ENCODE measurements at regions not wholly inside any gene's neighbourhood (a gene's known extent, or its start where the extent isn't known, plus 50 kb on each side); places are given as distances from the start of the nearest gene placed in this dataset.

- no peak for DNase-seq (ENCODE audit: low spot score)
- Histone ChIP-seq H3K27ac (ENCODE audit: low read depth in 1 of 2, low read length in 2 of 2) (no peak overlapping the region), H3K4me1 (ENCODE audit: control insufficient read depth in 4 of 4, insufficient read depth in 4 of 4, low read length in 3 of 4) (peaks cover 0 to 16% (median 10%) of the 10 kb centered on the region in 4 donors), H3K9me3 (ENCODE audit: control insufficient read depth in 4 of 4, low read length in 3 of 4) (no peaks in the 10 kb centered on the region), H3K36me3 (ENCODE audit: control insufficient read depth in 4 of 4, insufficient read depth in 3 of 4, low read depth in 1 of 4, low read length in 3 of 4) (no peaks in the 10 kb centered on the region), H3K4me3 (ENCODE audit: low read depth in 1 of 3, low read length in 3 of 3) (no peak overlapping the region), H3K9ac (ENCODE audit: low read depth in 1 of 2, low read length in 2 of 2) (no peak overlapping the region), H3K27me3 (ENCODE audit: control insufficient read depth in 4 of 4, insufficient read depth in 4 of 4, low read length in 3 of 4) (no peaks in the 10 kb centered on the region)
- TF ChIP-seq HNF4G (IDR thresholded peaks at IDR 0.05): no peak
- TF ChIP-seq EGR1 (IDR thresholded peaks at IDR 0.05; ENCODE audit: low read depth in 2 of 2): no peak
- no peak for TF ChIP-seq YY1 (IDR thresholded peaks at IDR 0.05)
- TF ChIP-seq FOXA1 (IDR thresholded peaks at IDR 0.05): no peak
- TF ChIP-seq, protein P1, sequence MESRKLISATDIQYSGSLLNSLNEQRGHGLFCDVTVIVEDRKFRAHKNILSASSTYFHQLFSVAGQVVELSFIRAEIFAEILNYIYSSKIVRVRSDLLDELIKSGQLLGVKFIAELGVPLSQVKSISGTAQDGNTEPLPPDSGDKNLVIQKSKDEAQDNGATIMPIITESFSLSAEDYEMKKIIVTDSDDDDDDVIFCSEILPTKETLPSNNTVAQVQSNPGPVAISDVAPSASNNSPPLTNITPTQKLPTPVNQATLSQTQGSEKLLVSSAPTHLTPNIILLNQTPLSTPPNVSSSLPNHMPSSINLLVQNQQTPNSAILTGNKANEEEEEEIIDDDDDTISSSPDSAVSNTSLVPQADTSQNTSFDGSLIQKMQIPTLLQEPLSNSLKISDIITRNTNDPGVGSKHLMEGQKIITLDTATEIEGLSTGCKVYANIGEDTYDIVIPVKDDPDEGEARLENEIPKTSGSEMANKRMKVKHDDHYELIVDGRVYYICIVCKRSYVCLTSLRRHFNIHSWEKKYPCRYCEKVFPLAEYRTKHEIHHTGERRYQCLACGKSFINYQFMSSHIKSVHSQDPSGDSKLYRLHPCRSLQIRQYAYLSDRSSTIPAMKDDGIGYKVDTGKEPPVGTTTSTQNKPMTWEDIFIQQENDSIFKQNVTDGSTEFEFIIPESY (IDR thresholded peaks at IDR 0.05): no peak
- TF ChIP-seq GABPA (IDR thresholded peaks at IDR 0.05 in 1 of 2, conservative IDR thresholded peaks at IDR 0.05 in 1 of 2): no peak
- TF ChIP-seq, protein P2, sequence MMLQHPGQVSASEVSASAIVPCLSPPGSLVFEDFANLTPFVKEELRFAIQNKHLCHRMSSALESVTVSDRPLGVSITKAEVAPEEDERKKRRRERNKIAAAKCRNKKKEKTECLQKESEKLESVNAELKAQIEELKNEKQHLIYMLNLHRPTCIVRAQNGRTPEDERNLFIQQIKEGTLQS (IDR thresholded peaks at IDR 0.05): no peak
- no peak for TF ChIP-seq NR2F2 (IDR thresholded peaks at IDR 0.05)
- no peak for TF ChIP-seq TAF1 (conservative IDR thresholded peaks at IDR 0.05)
- no peak for TF ChIP-seq JUND (IDR thresholded peaks at IDR 0.05)
- no peak for TF ChIP-seq SP1 (IDR thresholded peaks at IDR 0.05)
- no peak for TF ChIP-seq RAD21 (IDR thresholded peaks at IDR 0.05)
- TF ChIP-seq, protein P3, sequence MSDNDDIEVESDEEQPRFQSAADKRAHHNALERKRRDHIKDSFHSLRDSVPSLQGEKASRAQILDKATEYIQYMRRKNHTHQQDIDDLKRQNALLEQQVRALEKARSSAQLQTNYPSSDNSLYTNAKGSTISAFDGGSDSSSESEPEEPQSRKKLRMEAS (IDR thresholded peaks at IDR 0.05): no peak
- TF ChIP-seq, protein P4, sequence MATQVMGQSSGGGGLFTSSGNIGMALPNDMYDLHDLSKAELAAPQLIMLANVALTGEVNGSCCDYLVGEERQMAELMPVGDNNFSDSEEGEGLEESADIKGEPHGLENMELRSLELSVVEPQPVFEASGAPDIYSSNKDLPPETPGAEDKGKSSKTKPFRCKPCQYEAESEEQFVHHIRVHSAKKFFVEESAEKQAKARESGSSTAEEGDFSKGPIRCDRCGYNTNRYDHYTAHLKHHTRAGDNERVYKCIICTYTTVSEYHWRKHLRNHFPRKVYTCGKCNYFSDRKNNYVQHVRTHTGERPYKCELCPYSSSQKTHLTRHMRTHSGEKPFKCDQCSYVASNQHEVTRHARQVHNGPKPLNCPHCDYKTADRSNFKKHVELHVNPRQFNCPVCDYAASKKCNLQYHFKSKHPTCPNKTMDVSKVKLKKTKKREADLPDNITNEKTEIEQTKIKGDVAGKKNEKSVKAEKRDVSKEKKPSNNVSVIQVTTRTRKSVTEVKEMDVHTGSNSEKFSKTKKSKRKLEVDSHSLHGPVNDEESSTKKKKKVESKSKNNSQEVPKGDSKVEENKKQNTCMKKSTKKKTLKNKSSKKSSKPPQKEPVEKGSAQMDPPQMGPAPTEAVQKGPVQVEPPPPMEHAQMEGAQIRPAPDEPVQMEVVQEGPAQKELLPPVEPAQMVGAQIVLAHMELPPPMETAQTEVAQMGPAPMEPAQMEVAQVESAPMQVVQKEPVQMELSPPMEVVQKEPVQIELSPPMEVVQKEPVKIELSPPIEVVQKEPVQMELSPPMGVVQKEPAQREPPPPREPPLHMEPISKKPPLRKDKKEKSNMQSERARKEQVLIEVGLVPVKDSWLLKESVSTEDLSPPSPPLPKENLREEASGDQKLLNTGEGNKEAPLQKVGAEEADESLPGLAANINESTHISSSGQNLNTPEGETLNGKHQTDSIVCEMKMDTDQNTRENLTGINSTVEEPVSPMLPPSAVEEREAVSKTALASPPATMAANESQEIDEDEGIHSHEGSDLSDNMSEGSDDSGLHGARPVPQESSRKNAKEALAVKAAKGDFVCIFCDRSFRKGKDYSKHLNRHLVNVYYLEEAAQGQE (IDR thresholded peaks at IDR 0.05): no peak
- TF ChIP-seq, protein P5, sequence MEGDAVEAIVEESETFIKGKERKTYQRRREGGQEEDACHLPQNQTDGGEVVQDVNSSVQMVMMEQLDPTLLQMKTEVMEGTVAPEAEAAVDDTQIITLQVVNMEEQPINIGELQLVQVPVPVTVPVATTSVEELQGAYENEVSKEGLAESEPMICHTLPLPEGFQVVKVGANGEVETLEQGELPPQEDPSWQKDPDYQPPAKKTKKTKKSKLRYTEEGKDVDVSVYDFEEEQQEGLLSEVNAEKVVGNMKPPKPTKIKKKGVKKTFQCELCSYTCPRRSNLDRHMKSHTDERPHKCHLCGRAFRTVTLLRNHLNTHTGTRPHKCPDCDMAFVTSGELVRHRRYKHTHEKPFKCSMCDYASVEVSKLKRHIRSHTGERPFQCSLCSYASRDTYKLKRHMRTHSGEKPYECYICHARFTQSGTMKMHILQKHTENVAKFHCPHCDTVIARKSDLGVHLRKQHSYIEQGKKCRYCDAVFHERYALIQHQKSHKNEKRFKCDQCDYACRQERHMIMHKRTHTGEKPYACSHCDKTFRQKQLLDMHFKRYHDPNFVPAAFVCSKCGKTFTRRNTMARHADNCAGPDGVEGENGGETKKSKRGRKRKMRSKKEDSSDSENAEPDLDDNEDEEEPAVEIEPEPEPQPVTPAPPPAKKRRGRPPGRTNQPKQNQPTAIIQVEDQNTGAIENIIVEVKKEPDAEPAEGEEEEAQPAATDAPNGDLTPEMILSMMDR (IDR thresholded peaks at IDR 0.05; ENCODE audit: low read depth, low read length, missing input control): no peak
- no peak for TF ChIP-seq HNF4A (conservative IDR thresholded peaks at IDR 0.05)
- no peak for TF ChIP-seq FOXA2 (IDR thresholded peaks at IDR 0.05)
- TF ChIP-seq RXRA (IDR thresholded peaks at IDR 0.05): no peak
- WGBS: 79% methylated on average over 4 of the region's 4 CpGs
Observed at GRCh38 chr18:67134911-67135310, 381.6 kb downstream of the DSEL start.

Data from liver (tissue), 8 donors.